Parathyroid adenoma (tissue), 2 donors: ENCODE measurements at regions not wholly inside any gene's neighbourhood (a gene's known extent, or its start where the extent isn't known, plus 50 kb on each side); places are given as distances from the start of the nearest gene placed in this dataset.
"Not testable (repeated sequence)": the region's sequence is repeated elsewhere in the genome, so short reads cannot be mapped to it uniquely, and the experiment has no call there.

Source experiments
- H2AFZ ChIP-seq: fragments of 300-600 bp; sonication (generic); one replicate; pipeline ENCODE4 v1.7.0; 2017; ENCODE audit warnings: antibody characterized with exemption, mild to moderate bottlenecking
- H3K27ac ChIP-seq: fragments of 300-600 bp; sonication (generic); one replicate; pipeline ENCODE4 v1.7.0; 2017
- H3K27me3 ChIP-seq: fragments of 300-600 bp; sonication (generic); one replicate; pipeline ENCODE4 v1.7.0; 2017; ENCODE audit warnings: low read length; ENCODE audit not compliant: control insufficient read depth, insufficient read depth
- H3K36me3 ChIP-seq: fragments of 300-600 bp; sonication (generic); one replicate; pipeline ENCODE4 v1.7.0; 2017; ENCODE audit warnings: low read length; ENCODE audit not compliant: control insufficient read depth, insufficient read depth
- H3K4me1 ChIP-seq: fragments of 300-600 bp; sonication (generic); one replicate; pipeline ENCODE4 v1.7.0; 2017; ENCODE audit warnings: control low read depth
- H3K4me2 ChIP-seq: fragments of 300-600 bp; sonication (generic); one replicate; pipeline ENCODE4 v1.7.0; 2017; ENCODE audit warnings: low read length
- H3K4me3 ChIP-seq: fragments of 300-600 bp; sonication (generic); one replicate; pipeline ENCODE4 v1.7.0; 2017; ENCODE audit warnings: low read depth, low read length
- H3K79me2 ChIP-seq: fragments of 300-600 bp; sonication (generic); one replicate; pipeline ENCODE4 v1.7.0; 2017; ENCODE audit warnings: control low read depth
- H3K9ac ChIP-seq: fragments of 300-600 bp; sonication (generic); one replicate; pipeline ENCODE4 v1.7.0; 2017; ENCODE audit warnings: mild to moderate bottlenecking
- H3K9me3 ChIP-seq: fragments of 300-600 bp; sonication (generic); one replicate; pipeline ENCODE4 v1.7.0; 2017; ENCODE audit warnings: low read length; ENCODE audit not compliant: control insufficient read depth
- TF ChIP-seq, protein P1 (sequence below): fragments of 300-600 bp; sonication (generic); IDR thresholded peaks from one replicate; pipeline ENCODE4 v1.7.0; 2017; ENCODE audit warnings: antibody characterized with exemption, mild to moderate bottlenecking
- donor health status: primary hyperparathyroidism.

DNA sequence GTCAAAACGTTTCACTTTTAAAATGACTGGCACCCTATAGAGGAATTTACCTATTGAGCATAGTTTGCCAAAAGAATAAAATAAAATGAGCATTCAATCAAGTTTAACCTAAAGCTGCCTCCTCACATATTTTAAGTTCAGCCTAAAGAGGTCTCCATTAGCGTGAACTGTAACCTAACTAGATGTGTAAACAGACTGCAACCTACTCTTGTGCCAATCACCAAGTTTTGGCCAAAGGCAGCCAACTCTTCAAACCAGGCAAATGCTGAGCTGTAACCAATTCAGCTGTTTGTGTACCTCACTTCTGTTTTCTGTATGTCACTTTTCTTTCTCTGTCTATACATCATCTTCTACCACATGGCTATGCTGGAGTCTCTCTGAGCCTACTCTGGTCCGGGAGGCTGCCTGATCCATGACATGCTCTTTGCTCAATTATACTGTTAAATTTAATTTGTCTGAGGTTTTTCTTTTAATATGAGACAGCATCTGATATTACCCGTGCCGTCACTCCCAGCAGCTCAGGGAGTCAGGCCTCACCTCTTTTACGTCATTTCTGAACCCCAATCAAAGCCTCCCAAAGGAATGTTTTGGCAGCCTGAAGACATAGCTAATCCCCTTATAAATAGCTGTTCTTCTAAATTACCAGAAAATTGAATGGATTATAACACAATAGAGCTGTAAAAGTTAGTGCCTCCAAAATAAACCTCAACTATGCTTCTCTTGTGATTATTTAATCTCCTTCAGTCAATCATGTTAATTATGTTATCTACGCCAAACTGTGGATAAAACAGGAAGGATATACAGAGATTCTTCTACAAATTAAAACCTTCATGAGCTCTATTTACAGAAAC, 81.0 kb upstream of the NR5A2 start:
- Histone ChIP-seq H3K9ac (no peak overlapping the region), H3K27ac (no peak overlapping the region), H3K4me2 (no peak overlapping the region), H3K79me2 (no peaks in the 10 kb centered on the region), H3K4me3 (no peak overlapping the region), H3K4me1 (no peaks in the 10 kb centered on the region), H3K9me3 (no peaks in the 10 kb centered on the region), H3K27me3 (no peaks in the 10 kb centered on the region), H3K36me3 (no peaks in the 10 kb centered on the region), H2AFZ (no peak overlapping the region)
- TF ChIP-seq, protein P1, sequence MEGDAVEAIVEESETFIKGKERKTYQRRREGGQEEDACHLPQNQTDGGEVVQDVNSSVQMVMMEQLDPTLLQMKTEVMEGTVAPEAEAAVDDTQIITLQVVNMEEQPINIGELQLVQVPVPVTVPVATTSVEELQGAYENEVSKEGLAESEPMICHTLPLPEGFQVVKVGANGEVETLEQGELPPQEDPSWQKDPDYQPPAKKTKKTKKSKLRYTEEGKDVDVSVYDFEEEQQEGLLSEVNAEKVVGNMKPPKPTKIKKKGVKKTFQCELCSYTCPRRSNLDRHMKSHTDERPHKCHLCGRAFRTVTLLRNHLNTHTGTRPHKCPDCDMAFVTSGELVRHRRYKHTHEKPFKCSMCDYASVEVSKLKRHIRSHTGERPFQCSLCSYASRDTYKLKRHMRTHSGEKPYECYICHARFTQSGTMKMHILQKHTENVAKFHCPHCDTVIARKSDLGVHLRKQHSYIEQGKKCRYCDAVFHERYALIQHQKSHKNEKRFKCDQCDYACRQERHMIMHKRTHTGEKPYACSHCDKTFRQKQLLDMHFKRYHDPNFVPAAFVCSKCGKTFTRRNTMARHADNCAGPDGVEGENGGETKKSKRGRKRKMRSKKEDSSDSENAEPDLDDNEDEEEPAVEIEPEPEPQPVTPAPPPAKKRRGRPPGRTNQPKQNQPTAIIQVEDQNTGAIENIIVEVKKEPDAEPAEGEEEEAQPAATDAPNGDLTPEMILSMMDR = no peak

DNA sequence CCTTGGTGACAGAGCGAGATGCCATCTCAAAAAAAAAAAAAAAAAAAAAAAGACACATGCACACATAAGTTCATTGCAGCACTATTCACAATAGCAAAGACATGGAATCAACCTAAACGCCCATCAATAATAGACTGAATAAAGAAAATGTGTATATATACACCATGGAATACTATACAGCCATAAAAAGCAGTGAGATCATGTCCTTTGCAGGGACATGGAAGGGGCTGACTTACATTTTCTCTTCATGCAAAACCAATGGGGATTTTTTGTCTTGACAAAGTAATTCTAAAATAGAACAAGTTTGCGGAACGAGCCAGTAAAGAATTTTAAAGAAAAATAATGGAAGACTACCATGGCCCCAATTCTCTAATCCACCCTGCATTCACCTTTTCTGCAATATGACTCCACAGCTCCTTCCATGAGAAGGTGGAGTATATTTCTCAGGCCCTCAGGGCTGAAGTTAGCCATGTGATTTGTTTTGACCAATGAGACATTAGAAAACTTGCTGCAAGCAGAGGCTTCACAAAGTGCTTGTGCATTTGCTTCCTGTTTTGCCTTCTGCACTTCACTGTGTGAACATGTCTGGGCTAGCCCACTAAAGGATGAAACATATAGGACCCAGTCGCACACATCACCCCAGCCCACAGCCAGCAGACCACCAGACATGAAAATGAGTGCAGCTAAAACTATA, 78.8 kb upstream of the NR5A2 start:
- TF ChIP-seq, protein P1 = no peak
- Histone ChIP-seq H3K36me3 (no peaks in the 10 kb centered on the region), H3K9ac (no peak overlapping the region), H3K9me3 (no peaks in the 10 kb centered on the region), H2AFZ (no peak overlapping the region), H3K79me2 (no peaks in the 10 kb centered on the region), H3K4me1 (no peaks in the 10 kb centered on the region), H3K27ac (no peak overlapping the region), H3K4me3 (no peak overlapping the region), H3K4me2 (no peak overlapping the region), H3K27me3 (no peaks in the 10 kb centered on the region)

DNA sequence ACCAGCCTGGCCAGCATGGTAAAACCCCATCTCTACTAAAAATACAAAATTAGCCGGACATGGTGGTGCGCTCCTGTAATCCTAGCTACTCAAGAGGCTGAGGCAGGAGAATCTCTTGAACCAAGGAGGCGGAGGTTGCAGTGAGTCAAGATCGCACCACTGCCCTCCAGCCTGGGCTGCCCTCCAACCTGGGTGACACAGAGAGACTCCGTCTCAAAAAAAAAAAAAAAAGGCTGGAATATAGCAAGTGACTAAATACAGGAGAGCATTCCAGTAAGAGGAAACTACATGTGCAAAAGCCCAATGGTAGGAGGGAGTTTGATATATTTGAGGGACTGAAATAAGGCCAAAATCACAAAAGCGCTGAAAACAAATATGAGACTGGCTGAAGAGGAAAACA, 76.5 kb upstream of the NR5A2 start:
- H2AFZ ChIP-seq, H3K9ac ChIP-seq, H3K4me2 ChIP-seq, H3K4me1 ChIP-seq, H3K9me3 ChIP-seq, H3K4me3 ChIP-seq, H3K27me3 ChIP-seq, H3K79me2 ChIP-seq, H3K36me3 ChIP-seq, H3K27ac ChIP-seq: not testable (repeated sequence)

DNA sequence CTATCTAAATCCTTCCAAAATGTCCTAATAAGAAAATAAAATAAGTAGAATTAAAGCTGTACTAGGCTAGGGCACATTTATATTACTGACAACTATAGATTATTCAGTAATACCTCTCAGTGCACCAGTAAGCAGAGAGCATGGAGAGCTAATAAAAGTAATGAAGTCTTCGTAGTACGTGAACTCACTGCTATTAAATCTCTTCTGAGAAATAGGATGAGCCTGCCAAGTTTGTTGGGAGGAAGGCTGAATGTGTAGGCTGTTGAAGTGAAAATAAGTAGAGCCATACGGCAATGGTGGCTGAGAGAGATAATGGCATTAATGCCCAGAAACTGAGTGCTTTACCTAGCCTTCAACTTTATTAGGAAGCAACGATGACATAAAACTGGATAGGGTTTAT, 73.9 kb upstream of the NR5A2 start:
- TF ChIP-seq, protein P1 = no peak
- no peak overlapping the region for H3K9ac ChIP-seq
- no peak overlapping the region for H3K4me2 ChIP-seq

DNA sequence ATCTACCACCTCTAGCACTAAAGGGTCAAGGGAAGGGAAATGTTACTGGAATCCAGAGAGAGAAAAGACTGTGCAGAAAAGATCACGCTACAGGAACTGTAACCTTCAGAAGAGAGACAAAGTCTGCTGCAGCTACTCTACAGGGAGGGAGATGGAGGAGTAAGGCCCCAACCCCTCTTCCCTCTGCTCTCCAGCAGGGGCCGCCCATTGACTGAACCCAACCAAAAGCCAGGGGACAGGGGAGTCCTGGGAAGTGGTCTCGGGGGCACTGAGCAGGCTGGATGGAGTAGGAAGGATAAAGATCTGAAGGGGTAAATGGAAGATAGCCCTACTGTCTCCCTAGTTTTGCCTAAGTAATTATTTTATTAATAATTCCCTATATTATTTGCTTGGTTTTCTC, 72.8 kb upstream of the NR5A2 start:
- Histone ChIP-seq H3K4me3 (no peak overlapping the region), H3K36me3 (no peaks in the 10 kb centered on the region), H2AFZ (no peak overlapping the region), H3K27ac (no peak overlapping the region), H3K9me3 (no peaks in the 10 kb centered on the region), H3K4me2 (no peak overlapping the region), H3K9ac (no peak overlapping the region), H3K27me3 (no peaks in the 10 kb centered on the region), H3K4me1 (no peaks in the 10 kb centered on the region), H3K79me2 (no peaks in the 10 kb centered on the region)
- TF ChIP-seq, protein P1 = no peak

More for the DNA sequence above, 73.9 kb upstream of the NR5A2 start:
- Histone ChIP-seq H3K4me3 (no peak overlapping the region), H2AFZ (no peak overlapping the region), H3K9me3 (no peaks in the 10 kb centered on the region), H3K36me3 (no peaks in the 10 kb centered on the region), H3K79me2 (no peaks in the 10 kb centered on the region), H3K4me1 (no peaks in the 10 kb centered on the region), H3K27me3 (no peaks in the 10 kb centered on the region), H3K27ac (no peak overlapping the region)
